Neural progenitor cell (in vitro differentiated cells): ENCODE measurements at regions not wholly inside any gene's neighbourhood (a gene's known extent, or its start where the extent isn't known, plus 50 kb on each side); places are given as distances from the start of the nearest gene placed in this dataset.
A peak's percentile ranks its signal among the peaks of the same experiment; 100 is the strongest.

Experiments
- DNase-seq: peaks from one replicate; pipeline ENCODE4 v3.0.0-alpha.2; 2016; ENCODE audit warnings: low spot score
- H2AFZ ChIP-seq: fragments of 200-600 bp; sonication (generic); replicated peaks from 2 replicates; pipeline ENCODE4 v1.6.1; 2016; ENCODE audit warnings: antibody characterized with exemption
- H3F3A ChIP-seq: fragments of 200-600 bp; sonication (generic); 2 replicates; pipeline ENCODE4 v1.6.1; 2016; ENCODE audit warnings: antibody characterized with exemption, low read depth
- H3K27ac ChIP-seq: fragments of 200-600 bp; sonication (generic); 2 replicates; pipeline ENCODE4 v1.5.1; 2016; ENCODE audit warnings: mild to moderate bottlenecking
- H3K27me3 ChIP-seq: fragments of 200-600 bp; sonication (generic); 2 replicates; pipeline ENCODE4 v1.6.1; 2016; ENCODE audit warnings: mild to moderate bottlenecking, moderate library complexity
- H3K36me3 ChIP-seq: fragments of 200-600 bp; sonication (generic); 2 replicates; pipeline ENCODE4 v1.5.1; 2016
- H3K4me1 ChIP-seq: fragments of 200-600 bp; sonication (generic); 2 replicates; pipeline ENCODE4 v1.6.1; 2016; ENCODE audit warnings: mixed run types
- H3K4me2 ChIP-seq: fragments of 200-600 bp; sonication (generic); 2 replicates; pipeline ENCODE4 v1.6.1; 2016
- H3K4me3 ChIP-seq: fragments of 200-600 bp; sonication (generic); 2 replicates; pipeline ENCODE4 v1.5.1; 2016
- H3K79me2 ChIP-seq: fragments of 200-600 bp; sonication (generic); 2 replicates; pipeline ENCODE4 v1.6.1; 2016; ENCODE audit warnings: low read depth
- H3K9ac ChIP-seq: fragments of 200-600 bp; sonication (generic); 2 replicates; pipeline ENCODE4 v1.6.1; 2016
- H3K9me3 ChIP-seq: fragments of 200-600 bp; sonication (generic); 2 replicates; pipeline ENCODE4 v1.5.1; 2016; ENCODE audit warnings: low read depth
- H4K20me1 ChIP-seq: fragments of 200-600 bp; sonication (generic); 2 replicates; pipeline ENCODE4 v1.6.1; 2016; ENCODE audit warnings: low read depth
- H3K27ac Mint-ChIP-seq: 3 replicates; pipeline ENCODE4 v1.8.0; 2021; ENCODE audit warnings: mixed read lengths
- H3K27me3 Mint-ChIP-seq: 2 replicates; pipeline ENCODE4 v1.8.0; 2022; ENCODE audit warnings: low read depth, mild to moderate bottlenecking, inconsistent platforms, moderate library complexity, mixed read lengths; ENCODE audit not compliant: insufficient read depth
- H3K36me3 Mint-ChIP-seq: 3 replicates; pipeline ENCODE4 v1.8.0; 2021; ENCODE audit warnings: mixed read lengths
- H3K4me1 Mint-ChIP-seq: 3 replicates; pipeline ENCODE4 v1.8.0; 2021; ENCODE audit warnings: mixed read lengths
- H3K4me3 Mint-ChIP-seq: 3 replicates; pipeline ENCODE4 v1.8.0; 2021; ENCODE audit warnings: mild to moderate bottlenecking, moderate library complexity, mixed read lengths
- H3K9me3 Mint-ChIP-seq: 3 replicates; pipeline ENCODE4 v1.8.0; 2020; ENCODE audit warnings: mixed read lengths
- CTCF ChIP-seq: fragments of 200-600 bp; sonication (generic); IDR thresholded peaks from 2 replicates; pipeline ENCODE4 v1.5.1; 2017; ENCODE audit warnings: antibody characterized with exemption, mild to moderate bottlenecking
- EZH2 ChIP-seq: fragments of 200-600 bp; sonication (generic); IDR thresholded peaks from 2 replicates; pipeline ENCODE4 v1.6.1; 2017; ENCODE audit warnings: antibody characterized with exemption, mild to moderate bottlenecking, moderate library complexity
- EZH2phosphoT487 ChIP-seq: fragments of 200-600 bp; sonication (generic); IDR thresholded peaks from 2 replicates; pipeline ENCODE4 v1.6.1; 2017; ENCODE audit warnings: antibody characterized with exemption

- Mint-ChIP-seq H3K27ac (no peak overlapping the region), H3K9me3 (no peaks in the 10 kb centered on the region), H3K27me3 (peaks cover 4% of the 10 kb centered on the region), H3K4me1 (peaks cover 6% of the 10 kb centered on the region), H3K36me3 (no peaks in the 10 kb centered on the region), H3K4me3 (no peak overlapping the region)
- no peak for DNase-seq
- no peak for TF ChIP-seq EZH2phosphoT487
- TF ChIP-seq CTCF = no peak
- Histone ChIP-seq H3K4me1 (no peaks in the 10 kb centered on the region), H3K4me3 (no peak overlapping the region), H3K79me2 (no peaks in the 10 kb centered on the region), H3K36me3 (no peaks in the 10 kb centered on the region), H3F3A (no peaks in the 10 kb centered on the region), H3K27me3 (no peaks in the 10 kb centered on the region), H4K20me1 (no peaks in the 10 kb centered on the region), H3K27ac (no peak overlapping the region), H2AFZ (no peak overlapping the region), H3K9ac (no peak overlapping the region), H3K9me3 (no peaks in the 10 kb centered on the region), H3K4me2 (no peak overlapping the region)
Observed at GRCh38 chr16:55039931-55040330, 109.3 kb downstream of the IRX5 start.

GRCh38 chr16:55040366-55041086 lies 109.9 kb downstream of the IRX5 start:
- H3K4me2 ChIP-seq = no peak overlapping the region
- no peaks in the 10 kb centered on the region for H3K9me3 Mint-ChIP-seq

GRCh38 chr16:55041540-55042234 lies 111.0 kb downstream of the IRX5 start:
- no peaks in the 10 kb centered on the region for H3K4me1 ChIP-seq
- no peaks in the 10 kb centered on the region for H3K9me3 ChIP-seq
- H2AFZ ChIP-seq = no peak overlapping the region
- H3K9me3 Mint-ChIP-seq = no peaks in the 10 kb centered on the region
- H3K4me3 Mint-ChIP-seq = no peak overlapping the region
- H3K27ac Mint-ChIP-seq = no peak overlapping the region
- no peak overlapping the region for H3K4me3 ChIP-seq
- no peak for TF ChIP-seq EZH2phosphoT487
- no peaks in the 10 kb centered on the region for H4K20me1 ChIP-seq
- no peaks in the 10 kb centered on the region for H3K36me3 ChIP-seq
- no peaks in the 10 kb centered on the region for H3K36me3 Mint-ChIP-seq
- H3K27me3 ChIP-seq = no peaks in the 10 kb centered on the region
- peaks cover 4% of the 10 kb centered on the region for H3K27me3 Mint-ChIP-seq
- H3K79me2 ChIP-seq = no peaks in the 10 kb centered on the region
- DNase-seq = no peak
- no peak overlapping the region for H3K4me2 ChIP-seq
- H3K9ac ChIP-seq = no peak overlapping the region
- H3F3A ChIP-seq = no peaks in the 10 kb centered on the region
- H3K27ac ChIP-seq = no peak overlapping the region
- peaks cover 4% of the 10 kb centered on the region for H3K4me1 Mint-ChIP-seq

More at GRCh38 chr16:55040366-55041086, 109.9 kb downstream of the IRX5 start:
- Mint-ChIP-seq H3K36me3 (no peaks in the 10 kb centered on the region), H3K4me1 (peaks cover 3% of the 10 kb centered on the region), H3K4me3 (no peak overlapping the region), H3K27me3 (peaks cover 4% of the 10 kb centered on the region), H3K27ac (peak overlapping the region; percentile 92)
- H3K79me2 ChIP-seq = no peaks in the 10 kb centered on the region
- H2AFZ ChIP-seq = no peak overlapping the region
- H3K9ac ChIP-seq = no peak overlapping the region
- no peak for DNase-seq
- H3K4me1 ChIP-seq = no peaks in the 10 kb centered on the region
- H3K9me3 ChIP-seq = no peaks in the 10 kb centered on the region
- H3K36me3 ChIP-seq = no peaks in the 10 kb centered on the region
- no peaks in the 10 kb centered on the region for H3K27me3 ChIP-seq
- no peak overlapping the region for H3K4me3 ChIP-seq
- no peak overlapping the region for H3K27ac ChIP-seq
- TF ChIP-seq EZH2 (no peak), EZH2phosphoT487 (no peak), CTCF (no peak)
- H4K20me1 ChIP-seq = no peaks in the 10 kb centered on the region
- H3F3A ChIP-seq = no peaks in the 10 kb centered on the region
